HEK293 (cell line): ENCODE measurements at regions not wholly inside any gene's neighbourhood (a gene's known extent, or its start where the extent isn't known, plus 50 kb on each side); places are given as distances from the start of the nearest gene placed in this dataset.

Experiments
- CTCF ChIA-PET: fragments of 350-600 bp; formaldehyde crosslinking; extraction: SDS; loops from one replicate; lab custom pipeline; 2021; ENCODE audit warnings: antibody characterized with exemption; lab: Yijun Ruan, JAX
- POLR2A ChIA-PET: fragments of 300-600 bp; formaldehyde crosslinking; extraction: SDS; loops from one replicate; lab custom pipeline; 2020; ENCODE audit warnings: antibody characterized with exemption, inconsistent platforms; lab: Yijun Ruan, JAX
- H3K27ac ChIP-seq: fragments of 200-500 bp; sonication (Bioruptor generic); 2 replicates; pipeline ENCODE4 v1.5.1; 2014; ENCODE audit warnings: low read depth, low read length, control low read depth, inconsistent platforms; ENCODE audit errors: extremely low read depth
- H3K36me3 ChIP-seq, 2 experiments: fragments of 200-500 bp in 1 of 2; sonication (Bioruptor generic) in 1 of 2; 1 replicate in 1 of 2; 2 replicates in 1 of 2; pipeline ENCODE4 v1.5.1; 2014 to 2017; ENCODE audit warnings: inconsistent platforms in 2 of 2, low read length in 2 of 2; ENCODE audit not compliant: control insufficient read depth in 2 of 2, insufficient read depth in 1 of 2
- H3K4me1 ChIP-seq: fragments of 200-500 bp; sonication (Bioruptor generic); 2 replicates; pipeline ENCODE4 v1.5.1; 2014; ENCODE audit warnings: mild to moderate bottlenecking, low read length, inconsistent platforms; ENCODE audit not compliant: control insufficient read depth, insufficient read depth
- H3K4me3 ChIP-seq: 2 replicates; pipeline ENCODE4 v1.5.1; 2011; ENCODE audit warnings: low read depth, mild to moderate bottlenecking, control low read depth, low read length, moderate library complexity
- H3K9me3 ChIP-seq: fragments of 200-500 bp; sonication (Bioruptor generic); 2 replicates; pipeline ENCODE4 v1.5.1; 2014; ENCODE audit warnings: low read depth, low read length, inconsistent platforms; ENCODE audit not compliant: control insufficient read depth, insufficient read depth
- ELK4 ChIP-seq: IDR thresholded peaks from 2 replicates; pipeline ENCODE4 v1.6.1; 2011; ENCODE audit warnings: mild to moderate bottlenecking, low read depth, low read length, borderline replicate concordance
- HIC1 ChIP-seq: fragments of 450-650 bp; formaldehyde crosslinking; IDR thresholded peaks from 2 replicates; pipeline ENCODE4 v1.5.1; 2016; ENCODE audit warnings: missing biosample characterization, missing genetic modification characterization
- PRDM4 ChIP-seq: fragments of 450-650 bp; formaldehyde crosslinking; IDR thresholded peaks from 2 replicates; pipeline ENCODE4 v1.5.1; 2017; ENCODE audit warnings: missing biosample characterization, missing genetic modification characterization
- RBAK ChIP-seq: fragments of 450-650 bp; formaldehyde crosslinking; IDR thresholded peaks from 2 replicates; pipeline ENCODE4 v1.5.1; 2016; ENCODE audit warnings: missing biosample characterization, missing genetic modification characterization
- ZNF140 ChIP-seq: fragments of 450-650 bp; formaldehyde crosslinking; IDR thresholded peaks from 2 replicates; pipeline ENCODE4 v1.5.1; 2016; ENCODE audit warnings: missing biosample characterization, missing genetic modification characterization
- ZNF16 ChIP-seq: fragments of 450-650 bp; formaldehyde crosslinking; IDR thresholded peaks from 2 replicates; pipeline ENCODE4 v1.5.1; 2016; ENCODE audit warnings: low read depth, missing biosample characterization, missing genetic modification characterization
- ZNF174 ChIP-seq: fragments of 450-650 bp; formaldehyde crosslinking; IDR thresholded peaks from 2 replicates; pipeline ENCODE4 v1.5.0; 2017; ENCODE audit warnings: missing biosample characterization, mild to moderate bottlenecking, missing genetic modification characterization
- ZNF274 ChIP-seq, 2 experiments: fragments of 200-500 bp in 1 of 2; fragments of 450-650 bp in 1 of 2; sonication (Bioruptor generic) in 1 of 2; formaldehyde crosslinking in 1 of 2; IDR thresholded peaks; 2 replicates each; pipeline versions ENCODE4 v1.5.1 to v1.6.1; 2014 to 2016; ENCODE audit warnings: borderline replicate concordance in 1 of 2, inconsistent platforms in 1 of 2, low read length in 1 of 2, missing biosample characterization in 1 of 2, missing genetic modification characterization in 1 of 2
- ZNF311 ChIP-seq: fragments of 450-650 bp; formaldehyde crosslinking; IDR thresholded peaks from 2 replicates; pipeline ENCODE4 v1.5.1; 2017; ENCODE audit warnings: missing biosample characterization, missing genetic modification characterization, borderline replicate concordance
- ZNF350 ChIP-seq: fragments of 450-650 bp; formaldehyde crosslinking; IDR thresholded peaks from 2 replicates; pipeline ENCODE4 v1.5.0; 2017; ENCODE audit warnings: missing biosample characterization, mild to moderate bottlenecking, missing genetic modification characterization
- ZNF37A ChIP-seq: fragments of 450-650 bp; IDR thresholded peaks from 2 replicates; pipeline ENCODE4 v1.5.1; 2018; ENCODE audit warnings: missing biosample characterization, missing genetic modification characterization
- ZNF416 ChIP-seq: fragments of 450-650 bp; formaldehyde crosslinking; IDR thresholded peaks from 2 replicates; pipeline ENCODE4 v1.5.1; 2016; ENCODE audit warnings: missing biosample characterization, missing genetic modification characterization
- ZNF433 ChIP-seq: fragments of 450-650 bp; formaldehyde crosslinking; IDR thresholded peaks from 2 replicates; pipeline ENCODE4 v1.5.1; 2016; ENCODE audit warnings: missing biosample characterization, missing genetic modification characterization, low read depth
- ZNF510 ChIP-seq: fragments of 450-650 bp; formaldehyde crosslinking; IDR thresholded peaks from 2 replicates; pipeline ENCODE4 v1.5.1; 2018; ENCODE audit warnings: mild to moderate bottlenecking, missing genetic modification characterization, missing biosample characterization; ENCODE audit not compliant: insufficient replicate concordance
- ZNF513 ChIP-seq: fragments of 450-650 bp; IDR thresholded peaks from 2 replicates; pipeline ENCODE4 v1.5.1; 2018; ENCODE audit warnings: missing biosample characterization, missing genetic modification characterization
- ZNF560 ChIP-seq: fragments of 450-650 bp; formaldehyde crosslinking; IDR thresholded peaks from 2 replicates; pipeline ENCODE4 v1.5.1; 2017; ENCODE audit warnings: missing biosample characterization, missing genetic modification characterization, borderline replicate concordance
- ZNF571 ChIP-seq: fragments of 450-650 bp; formaldehyde crosslinking; IDR thresholded peaks from 2 replicates; pipeline ENCODE4 v1.5.0; 2017; ENCODE audit warnings: missing biosample characterization, missing genetic modification characterization
- ZNF580 ChIP-seq: fragments of 450-650 bp; formaldehyde crosslinking; IDR thresholded peaks from 2 replicates; pipeline ENCODE4 v1.5.1; 2016; ENCODE audit warnings: missing biosample characterization, missing genetic modification characterization
- ZNF645 ChIP-seq: fragments of 450-650 bp; formaldehyde crosslinking; IDR thresholded peaks from 2 replicates; pipeline ENCODE4; 2016; ENCODE audit warnings: missing biosample characterization, missing genetic modification characterization
- ZNF670 ChIP-seq: fragments of 450-650 bp; formaldehyde crosslinking; IDR thresholded peaks from 2 replicates; pipeline ENCODE4 v1.5.1; 2016; ENCODE audit warnings: missing biosample characterization, missing genetic modification characterization, low read depth
- ZNF701 ChIP-seq: fragments of 450-650 bp; formaldehyde crosslinking; IDR thresholded peaks from 2 replicates; pipeline ENCODE4 v1.5.1; 2016; ENCODE audit warnings: missing biosample characterization, missing genetic modification characterization
- ZNF768 ChIP-seq: fragments of 450-650 bp; formaldehyde crosslinking; IDR thresholded peaks from 2 replicates; pipeline ENCODE4 v1.5.1; 2018; ENCODE audit warnings: missing biosample characterization, mild to moderate bottlenecking, missing genetic modification characterization
- ZNF843 ChIP-seq: fragments of 450-650 bp; formaldehyde crosslinking; IDR thresholded peaks from 2 replicates; pipeline ENCODE4 v1.5.1; 2016; ENCODE audit warnings: missing biosample characterization, missing genetic modification characterization

- ChIA-PET CTCF (no interaction called here), POLR2A (no interaction called here)
- H3K36me3 ChIP-seq, result no peaks in the 10 kb centered on the region
- no peak overlapping the region for H3K27ac ChIP-seq
- no peak overlapping the region for H3K4me3 ChIP-seq
- TF ChIP-seq RBAK (no peak), ZNF350 (tag by site-specific recombination) (no peak), ZNF843 (tag by site-specific recombination) (no peak), ZNF140 (tag by site-specific recombination) (no peak), ZNF701 (tag by site-specific recombination) (no peak), PRDM4 (no peak), ZNF274 (IDR thresholded peaks at IDR 0.05; ENCODE audit: low read length) (no peak), ZNF274 (tag by site-specific recombination; IDR thresholded peaks at IDR 0.05; ENCODE audit: borderline replicate concordance) (no peak), HIC1 (tag by site-specific recombination) (no peak), ZNF510 (tag by site-specific recombination) (no peak), ZNF571 (no peak), ZNF768 (tag by site-specific recombination) (no peak), ZNF16 (tag by site-specific recombination) (no peak), ZNF560 (tag by site-specific recombination) (no peak), ZNF416 (tag by site-specific recombination) (no peak), ZNF645 (tag by site-specific recombination) (no peak), ZNF670 (tag by site-specific recombination) (no peak), ZNF37A (tag by site-specific recombination) (no peak)
- no peaks in the 10 kb centered on the region for H3K9me3 ChIP-seq
- no peaks in the 10 kb centered on the region for H3K4me1 ChIP-seq
Observed at GRCh38 chr18:42365591-42365990, 410.6 kb downstream of the PIK3C3 start.

- ChIA-PET CTCF (no interaction called here), POLR2A (no interaction called here)
- Histone ChIP-seq H3K4me1 (no peaks in the 10 kb centered on the region), H3K36me3 (no peaks in the 10 kb centered on the region), H3K27ac (no peak overlapping the region), H3K4me3 (no peak overlapping the region), H3K9me3 (no peaks in the 10 kb centered on the region)
- TF ChIP-seq ZNF311 (tag by site-specific recombination), result no peak
- TF ChIP-seq ELK4, result no peak
- TF ChIP-seq ZNF174, result no peak
- TF ChIP-seq ZNF513 (tag by site-specific recombination), result no peak
- no peak for TF ChIP-seq ZNF580 (tag by site-specific recombination)
- no peak for TF ChIP-seq ZNF433 (tag by site-specific recombination)
Observed at GRCh38 chr18:42373584-42373983, 418.6 kb downstream of the PIK3C3 start.
